Heart right ventricle (tissue), 16 donors: ENCODE measurements at regions not wholly inside any gene's neighbourhood (a gene's known extent, or its start where the extent isn't known, plus 50 kb on each side); places are given as distances from the start of the nearest gene placed in this dataset.

Source experiments
- ATAC-seq, 8 donors: fragments of 200-7000 bp; cut with Tn5 transposase; one replicate each; pipeline ENCODE4 v1.9.1; 2020; ENCODE audit warnings: mild to moderate bottlenecking in 8 of 8, moderate library complexity in 8 of 8, moderate number of reproducible peaks in 1 of 8
- DNase-seq, 2 donors: peaks; one replicate each; pipeline ENCODE4 v3.0.0-alpha.2; 2020
- H3K27ac ChIP-seq, 10 donors: fragments of 200-600 bp; sonication (generic) in 2 of 10; one replicate each; pipeline versions ENCODE4 v1.5.0 to v1.8.0; 2020 to 2022; ENCODE audit warnings: mild to moderate bottlenecking in 3 of 10
- H3K27me3 ChIP-seq, 7 donors: fragments of 200-600 bp; one replicate each; pipeline ENCODE4 v1.8.0; 2021 to 2022; ENCODE audit warnings: mild to moderate bottlenecking in 2 of 7
- H3K36me3 ChIP-seq, 9 donors: fragments of 200-600 bp; sonication (generic) in 1 of 9; one replicate each; pipeline versions ENCODE4 v1.5.0 to v1.8.0; 2020 to 2022; ENCODE audit warnings: mild to moderate bottlenecking in 2 of 9
- H3K4me1 ChIP-seq, 9 donors: fragments of 200-600 bp; sonication (generic) in 1 of 9; one replicate each; pipeline versions ENCODE4 v1.5.0 to v1.8.0; 2020 to 2022; ENCODE audit warnings: mild to moderate bottlenecking in 4 of 9
- H3K4me3 ChIP-seq, 10 donors: fragments of 200-600 bp; sonication (generic) in 2 of 10; one replicate each; pipeline versions ENCODE4 v1.5.0 to v1.8.0; 2020 to 2022; ENCODE audit warnings: mild to moderate bottlenecking in 7 of 10, moderate library complexity in 2 of 10
- H3K9me3 ChIP-seq, 11 donors: fragments of 200-600 bp in 10 of 11; sonication (generic) in 2 of 11; one replicate each; pipeline versions ENCODE4 v1.5.0 to v1.8.0; 2013 to 2022; ENCODE audit warnings: mild to moderate bottlenecking in 2 of 11, control low read depth in 1 of 11, moderate library complexity in 1 of 11
- WGBS, 2 donors: extraction: QIAGEN DNeasy Blood & Tissue Kit; methylation state at CpG; one replicate each; pipeline ENCODE4 v1.1.7; 2013; ENCODE audit warnings: inconsistent platforms in 1 of 2; 5-methylcytosine and 5-hydroxymethylcytosine counted together
- intact Hi-C, 10 donors: fragments of 100-400 bp; cut with DNase I; formaldehyde crosslinking; loops; one replicate each; pipeline versions ENCODE4 v1.11.1 to v1.14.2; 2022
- TF ChIP-seq, protein P1 (sequence below), 9 donors: fragments of 200-600 bp; sonication (generic) in 2 of 9; IDR thresholded peaks; one replicate each; pipeline versions ENCODE4 v1.5.0 to v1.8.0; 2021 to 2022; ENCODE audit warnings: antibody characterized with exemption in 9 of 9, mild to moderate bottlenecking in 5 of 9, moderate library complexity in 1 of 9
- donor health status: Arrhythmogenic right ventricular cardiomyopathy.
- donor health status: ischemic (EF 13 %, LVEDD 7.1; RV severe dilation, severe dysfunction).
- donor health status: healthy with polysubstance abuse.
- donor health status: DM: no; HTN: yes; CAD: no.
- donor health status: DM: no; HTN: no; CAD: no.
- donor health status: ischemic (EF 25% LVEDD 6.9; RV normal size, moderate dysfunction).
- donor health status: ischemic (EF 25% LVEDD 5.7; RV mildly dilated, moderate dysfunction).
- donor health status: healthy.
- donor health status: DM: yes; HTN: yes; CAD: no.
- donor health status: Ischemic cardiomyopathy.
- donor health status: ischemic (EF 35%, LVEDD 5.7; RV mildly dilated, moderate dysfunction).
- donor health status: nonischemic (EF 11% LVEDD 7.7; RV severe dilation, severe dysfunction).
- donor health status: DM: yes; HTN: yes; CAD: no.
- donor health status: PGD.
- donor health status: ischemic (EF 29% LVEDD 5.4; RV normal size, mild dysfunction).
- donor health status: nonischemic (EF 23%, LVEDD 6.1; RV moderate dilation, normal function).

- Histone ChIP-seq H3K9me3 (no peaks in the 10 kb centered on the region), H3K4me3 (no peak overlapping the region), H3K4me1 (no peaks in the 10 kb centered on the region), H3K27ac (no peak overlapping the region), H3K27me3 (no peaks in the 10 kb centered on the region), H3K36me3 (no peaks in the 10 kb centered on the region)
- intact Hi-C loops, result no loop called here
- TF ChIP-seq, protein P1, sequence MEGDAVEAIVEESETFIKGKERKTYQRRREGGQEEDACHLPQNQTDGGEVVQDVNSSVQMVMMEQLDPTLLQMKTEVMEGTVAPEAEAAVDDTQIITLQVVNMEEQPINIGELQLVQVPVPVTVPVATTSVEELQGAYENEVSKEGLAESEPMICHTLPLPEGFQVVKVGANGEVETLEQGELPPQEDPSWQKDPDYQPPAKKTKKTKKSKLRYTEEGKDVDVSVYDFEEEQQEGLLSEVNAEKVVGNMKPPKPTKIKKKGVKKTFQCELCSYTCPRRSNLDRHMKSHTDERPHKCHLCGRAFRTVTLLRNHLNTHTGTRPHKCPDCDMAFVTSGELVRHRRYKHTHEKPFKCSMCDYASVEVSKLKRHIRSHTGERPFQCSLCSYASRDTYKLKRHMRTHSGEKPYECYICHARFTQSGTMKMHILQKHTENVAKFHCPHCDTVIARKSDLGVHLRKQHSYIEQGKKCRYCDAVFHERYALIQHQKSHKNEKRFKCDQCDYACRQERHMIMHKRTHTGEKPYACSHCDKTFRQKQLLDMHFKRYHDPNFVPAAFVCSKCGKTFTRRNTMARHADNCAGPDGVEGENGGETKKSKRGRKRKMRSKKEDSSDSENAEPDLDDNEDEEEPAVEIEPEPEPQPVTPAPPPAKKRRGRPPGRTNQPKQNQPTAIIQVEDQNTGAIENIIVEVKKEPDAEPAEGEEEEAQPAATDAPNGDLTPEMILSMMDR (IDR thresholded peaks at IDR 0.05), result no peak
- WGBS, 2 donors, result 66 to 78% methylated on average over 4 of the region's 4 CpGs
- DNase-seq, result no peak
- ATAC-seq, result no peak
Measured at GRCh38 chr18:72935744-72936143, 68.0 kb upstream of the NETO1 start.

DNA sequence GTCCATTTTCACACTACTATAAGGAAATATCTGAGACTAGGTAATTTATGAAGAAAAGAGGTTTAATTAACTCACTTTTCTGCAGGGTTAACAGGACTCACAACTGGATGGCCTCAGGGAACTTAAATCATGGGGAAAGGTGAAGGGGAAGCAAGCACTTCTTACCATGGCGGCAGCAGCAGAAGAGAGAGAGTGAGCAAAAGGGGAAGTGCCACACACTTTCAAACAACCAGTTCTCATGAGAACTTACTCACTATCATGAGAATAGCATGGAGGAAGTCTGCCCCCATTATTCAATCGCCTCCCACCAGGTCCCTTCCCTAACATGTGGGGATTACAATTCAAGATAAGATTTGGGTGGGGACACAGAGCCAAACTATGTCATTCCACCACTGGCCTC, 55.1 kb upstream of the NETO1 start:
- Histone ChIP-seq H3K36me3 (no peaks in the 10 kb centered on the region), H3K27me3 (no peaks in the 10 kb centered on the region), H3K27ac (no peak overlapping the region), H3K4me1 (no peaks in the 10 kb centered on the region), H3K4me3 (no peak overlapping the region), H3K9me3 (peaks cover 0 to 54% (median 0%) of the 10 kb centered on the region in 11 donors)
- WGBS, 2 donors, result 67 to 77% methylated on average over 2 of the region's 2 CpGs
- intact Hi-C loops, result no loop called here
- TF ChIP-seq, protein P1 (IDR thresholded peaks at IDR 0.05), result no peak
- ATAC-seq, result no peak
- DNase-seq, result no peak
